IMR-90 (cell line): ENCODE measurements at regions not wholly inside any gene's neighbourhood (a gene's known extent, or its start where the extent isn't known, plus 50 kb on each side); places are given as distances from the start of the nearest gene placed in this dataset.

Source experiments
- ATAC-seq: fragments of 200-7000 bp; cut with Tn5 transposase; 2 replicates; pipeline ENCODE4 v1.9.1; 2020; ENCODE audit warnings: low read depth, mild to moderate bottlenecking, moderate library complexity
- BruUV-seq: library from RNA; stranded (reverse); fragments of 400-500 nt; replicated peaks from 2 replicates; lab custom pipeline; 2021; lab: Mats Ljungman, UMichigan
- CTCF ChIA-PET: fragments of 300-600 bp; formaldehyde crosslinking; extraction: SDS; loops from one replicate; lab custom pipeline; 2021; ENCODE audit warnings: antibody characterized with exemption; lab: Yijun Ruan, JAX
- POLR2A ChIA-PET: fragments of 300-600 bp; sonication (Branson Sonifier 250); formaldehyde crosslinking; loops from one replicate; lab custom pipeline; 2022; ENCODE audit warnings: antibody characterized with exemption; ENCODE audit not compliant: unreplicated experiment; lab: Charles Lee
- DNase-seq: peaks from one replicate; pipeline ENCODE4 v3.0.0; 2013
- H2AFZ ChIP-seq: replicated peaks from 2 replicates; pipeline ENCODE3; 2013; ENCODE audit warnings: low read length, mild to moderate bottlenecking; ENCODE audit not compliant: poor library complexity
- H2AK5ac ChIP-seq: 2 replicates; pipeline ENCODE4 v1.6.1; 2013; ENCODE audit warnings: low read depth, low read length, inconsistent platforms
- H2AK9ac ChIP-seq: replicated peaks from 2 replicates; pipeline ENCODE3; 2013; ENCODE audit warnings: mild to moderate bottlenecking, low read depth, low read length, moderate library complexity; ENCODE audit not compliant: poor library complexity
- H2BK120ac ChIP-seq: 2 replicates; pipeline ENCODE4 v1.6.1; 2013; ENCODE audit warnings: low read depth, low read length, inconsistent platforms
- H2BK15ac ChIP-seq: 3 replicates; pipeline ENCODE4 v1.6.1; 2013; ENCODE audit warnings: low read depth, low read length, inconsistent platforms
- H2BK20ac ChIP-seq: 2 replicates; pipeline ENCODE4 v1.6.1; 2013; ENCODE audit warnings: low read depth, mild to moderate bottlenecking, inconsistent platforms, low read length, moderate library complexity
- H2BK5ac ChIP-seq: 2 replicates; pipeline ENCODE4 v1.6.1; 2013; ENCODE audit warnings: mild to moderate bottlenecking, low read depth, low read length, inconsistent platforms; ENCODE audit not compliant: poor library complexity, severe bottlenecking
- H3K14ac ChIP-seq: replicated peaks from 2 replicates; pipeline ENCODE4 v1.6.1; 2013; ENCODE audit warnings: low read depth, low read length, inconsistent platforms
- H3K18ac ChIP-seq: 2 replicates; pipeline ENCODE4 v1.6.1; 2013; ENCODE audit warnings: low read depth, low read length, control low read depth
- H3K23ac ChIP-seq: 2 replicates; pipeline ENCODE4 v1.6.1; 2013; ENCODE audit warnings: low read depth, low read length, inconsistent platforms
- H3K27ac ChIP-seq: 2 replicates; pipeline ENCODE4 v1.5.1; 2013; ENCODE audit warnings: mild to moderate bottlenecking, control low read depth, low read length; ENCODE audit not compliant: insufficient read depth
- H3K27me3 ChIP-seq: 2 replicates; pipeline ENCODE4 v1.6.1; 2013; ENCODE audit warnings: low read length; ENCODE audit not compliant: control insufficient read depth, insufficient read depth
- H3K36me3 ChIP-seq: 2 replicates; pipeline ENCODE4 v1.6.1; 2013; ENCODE audit warnings: low read length, mixed read lengths; ENCODE audit not compliant: control insufficient read depth, insufficient read depth
- H3K4ac ChIP-seq: 2 replicates; pipeline ENCODE4 v1.6.1; 2013; ENCODE audit warnings: low read depth, low read length, inconsistent platforms
- H3K4me1 ChIP-seq: 2 replicates; pipeline ENCODE4 v1.6.1; 2013; ENCODE audit warnings: low read length, mixed read lengths; ENCODE audit not compliant: control insufficient read depth, insufficient read depth
- H3K4me2 ChIP-seq: 2 replicates; pipeline ENCODE4 v1.6.1; 2013; ENCODE audit warnings: low read depth, mild to moderate bottlenecking, control low read depth, low read length, moderate library complexity
- H3K4me3 ChIP-seq: 2 replicates; pipeline ENCODE4 v1.5.1; 2013; ENCODE audit warnings: low read depth, mild to moderate bottlenecking, control low read depth, low read length, moderate library complexity; ENCODE audit not compliant: insufficient read depth
- H3K56ac ChIP-seq: 2 replicates; pipeline ENCODE4 v1.6.1; 2013; ENCODE audit warnings: low read length, inconsistent platforms; ENCODE audit not compliant: insufficient read depth; ENCODE audit errors: extremely low read depth
- H3K79me1 ChIP-seq, 2 experiments: 2 replicates each; pipeline ENCODE4 v1.6.1; 2013; ENCODE audit warnings: low read length in 2 of 2, inconsistent platforms in 1 of 2, low read depth in 1 of 2
- H3K9ac ChIP-seq: 2 replicates; pipeline ENCODE4 v1.6.1; 2013; ENCODE audit warnings: low read depth, low read length, control low read depth
- H3K9me1 ChIP-seq: 2 replicates; pipeline ENCODE4 v1.6.1; 2013; ENCODE audit warnings: low read length, inconsistent platforms; ENCODE audit not compliant: insufficient read depth
- H3K9me3 ChIP-seq: 2 replicates; pipeline ENCODE4 v1.6.1; 2013; ENCODE audit warnings: low read length; ENCODE audit not compliant: control insufficient read depth, insufficient read depth
- H4K20me1 ChIP-seq: 2 replicates; pipeline ENCODE4 v1.6.1; 2013; ENCODE audit warnings: low read length, inconsistent platforms; ENCODE audit not compliant: insufficient read depth
- H4K5ac ChIP-seq: 2 replicates; pipeline ENCODE4 v1.6.1; 2013; ENCODE audit warnings: mild to moderate bottlenecking, low read depth, low read length, control low read depth
- H4K8ac ChIP-seq, 2 experiments: 2 replicates each; pipeline ENCODE4 v1.6.1; 2013; ENCODE audit warnings: low read depth in 2 of 2, low read length in 2 of 2, control low read depth in 1 of 2, inconsistent platforms in 1 of 2
- H4K91ac ChIP-seq: 2 replicates; pipeline ENCODE4 v1.6.1; 2013; ENCODE audit warnings: low read depth, low read length, inconsistent platforms; ENCODE audit not compliant: insufficient read depth
- POLR2A ChIP-seq: IDR thresholded peaks from 2 replicates; pipeline ENCODE4 v1.6.1; 2012; ENCODE audit warnings: mild to moderate bottlenecking, low read depth, low read length
- RCOR1 ChIP-seq: IDR thresholded peaks from 2 replicates; pipeline ENCODE4 v1.6.1; 2012; ENCODE audit warnings: mild to moderate bottlenecking, low read length, improper control_type of control experiment; ENCODE audit not compliant: insufficient replicate concordance
- dilution Hi-C: fragments of 300-500 bp; cut with HindIII; formaldehyde crosslinking; loops from one replicate; pipeline ENCODE4 v1.14.3; 2018; ENCODE audit warnings: low sequenced_read_pairs; ENCODE audit not compliant: unreplicated experiment
- in situ Hi-C: fragments of 300-500 bp; cut with MboI; formaldehyde crosslinking; loops from 3 replicates; pipeline ENCODE4 v1.14.3; 2019; ENCODE audit warnings: low sequenced_read_pairs, inconsistent platforms, mixed read lengths
- intact Hi-C: fragments of 100-400 bp; cut with micrococcal nuclease; formaldehyde crosslinking; loops from 2 replicates; pipeline ENCODE4 v1.10.0; 2022
- TF ChIP-seq, protein P1 (sequence below): conservative IDR thresholded peaks from 2 replicates; pipeline ENCODE4 v1.5.1; 2012; ENCODE audit warnings: mild to moderate bottlenecking, low read depth, low read length, improper control_type of control experiment

DNA sequence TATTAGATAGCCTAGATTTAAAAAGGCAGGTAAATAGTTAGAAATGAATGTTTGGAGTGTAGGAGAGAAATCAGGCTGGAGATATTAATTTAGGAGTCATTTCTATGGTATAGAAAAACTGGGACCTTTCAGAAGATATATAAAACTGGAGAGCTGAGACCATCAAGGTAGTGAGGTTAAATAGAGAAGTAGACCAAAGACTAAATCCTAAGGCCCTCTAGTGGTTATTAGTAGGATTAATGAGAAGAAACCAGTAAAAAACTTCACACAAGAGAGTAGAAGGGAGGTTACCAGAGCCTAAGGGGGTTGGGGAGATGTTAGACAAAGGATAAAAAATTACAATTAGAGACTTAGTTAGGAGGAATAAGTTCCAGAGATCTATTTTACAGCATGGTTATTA lies 351.0 kb upstream of the SPANXN1 start:
- Histone ChIP-seq H3K4me3 (no peak overlapping the region), H3K4me1 (no peaks in the 10 kb centered on the region), H4K20me1 (no peaks in the 10 kb centered on the region), H4K8ac (no peak overlapping the region), H3K9me3 (0 out of 2 replicates have a peak, but pooled peaks cover 4% of the 10 kb centered on the region), H3K27me3 (no peaks in the 10 kb centered on the region), H3K9ac (no peak overlapping the region), H2BK15ac (no peak overlapping the region), H2AFZ (no peak overlapping the region), H3K4me2 (no peak overlapping the region), H3K56ac (no peak overlapping the region), H4K91ac (no peak overlapping the region), H3K9me1 (no peaks in the 10 kb centered on the region), H2AK9ac (no peak overlapping the region), H2BK20ac (no peak overlapping the region), H3K14ac (no peak overlapping the region), H3K79me1 (no peaks in the 10 kb centered on the region), H2AK5ac (no peak overlapping the region), H3K27ac (no peak overlapping the region), H3K18ac (no peak overlapping the region), H3K4ac (no peak overlapping the region), H2BK120ac (no peak overlapping the region), H2BK5ac (no peak overlapping the region), H3K23ac (no peak overlapping the region), H4K5ac (no peak overlapping the region), H3K36me3 (no peaks in the 10 kb centered on the region)
- intact Hi-C loops (no loop called here), dilution Hi-C loops (no loop called here), in situ Hi-C loops (no loop called here)
- ChIA-PET POLR2A (no interaction called here), CTCF (no interaction called here)
- no TSS peak for BruUV-seq
- TF ChIP-seq, protein P1, sequence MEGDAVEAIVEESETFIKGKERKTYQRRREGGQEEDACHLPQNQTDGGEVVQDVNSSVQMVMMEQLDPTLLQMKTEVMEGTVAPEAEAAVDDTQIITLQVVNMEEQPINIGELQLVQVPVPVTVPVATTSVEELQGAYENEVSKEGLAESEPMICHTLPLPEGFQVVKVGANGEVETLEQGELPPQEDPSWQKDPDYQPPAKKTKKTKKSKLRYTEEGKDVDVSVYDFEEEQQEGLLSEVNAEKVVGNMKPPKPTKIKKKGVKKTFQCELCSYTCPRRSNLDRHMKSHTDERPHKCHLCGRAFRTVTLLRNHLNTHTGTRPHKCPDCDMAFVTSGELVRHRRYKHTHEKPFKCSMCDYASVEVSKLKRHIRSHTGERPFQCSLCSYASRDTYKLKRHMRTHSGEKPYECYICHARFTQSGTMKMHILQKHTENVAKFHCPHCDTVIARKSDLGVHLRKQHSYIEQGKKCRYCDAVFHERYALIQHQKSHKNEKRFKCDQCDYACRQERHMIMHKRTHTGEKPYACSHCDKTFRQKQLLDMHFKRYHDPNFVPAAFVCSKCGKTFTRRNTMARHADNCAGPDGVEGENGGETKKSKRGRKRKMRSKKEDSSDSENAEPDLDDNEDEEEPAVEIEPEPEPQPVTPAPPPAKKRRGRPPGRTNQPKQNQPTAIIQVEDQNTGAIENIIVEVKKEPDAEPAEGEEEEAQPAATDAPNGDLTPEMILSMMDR, result 0 out of 2 replicates have a peak, but pooled peaks have one; percentile 12
- TF ChIP-seq POLR2A, result no peak
- TF ChIP-seq RCOR1, result no peak
- DNase-seq (no peak), ATAC-seq (no peak)
